G401 (cell line): ENCODE measurements at regions not wholly inside any gene's neighbourhood (a gene's known extent, or its start where the extent isn't known, plus 50 kb on each side); places are given as distances from the start of the nearest gene placed in this dataset.

Experiments
- DNase-seq: peaks from one replicate; pipeline ENCODE4 v3.0.0-alpha.2; 2015; ENCODE audit warnings: low spot score
- in situ Hi-C: cut with HindIII; loops from 2 replicates; pipeline ENCODE4 v1.10.0; 2016; ENCODE audit warnings: low sequenced_read_pairs, mixed read lengths

- no peak for DNase-seq
- in situ Hi-C loops: no loop called here
Measured at GRCh38 chr5:128774605-128775004, 190.7 kb upstream of the SLC27A6 start.

GRCh38 chr5:128775558-128775957 lies 189.7 kb upstream of the SLC27A6 start:
- DNase-seq: no peak
- in situ Hi-C loops: no loop called here

- in situ Hi-C loops: no loop called here
- no peak for DNase-seq
Measured at GRCh38 chr5:128777052-128777451, 188.2 kb upstream of the SLC27A6 start.

GRCh38 chr5:128778474-128778873 lies 186.8 kb upstream of the SLC27A6 start:
- no peak for DNase-seq
- in situ Hi-C loops: no loop called here

- in situ Hi-C loops: no loop called here
- DNase-seq: peak; percentile 31
Measured at GRCh38 chr5:128782446-128782845, 182.8 kb upstream of the SLC27A6 start.

- in situ Hi-C loops: no loop called here
- no peak for DNase-seq
Measured at GRCh38 chr5:128784726-128785125, 180.6 kb upstream of the SLC27A6 start.

GRCh38 chr5:128791312-128791711 lies 174.0 kb upstream of the SLC27A6 start:
- in situ Hi-C loops: no loop called here

GRCh38 chr5:128796506-128796905 lies 168.8 kb upstream of the SLC27A6 start:
- in situ Hi-C loops: no loop called here
- no peak for DNase-seq

More at GRCh38 chr5:128791312-128791711, 174.0 kb upstream of the SLC27A6 start:
- DNase-seq: no peak

GRCh38 chr5:128798871-128799270 lies 166.4 kb upstream of the SLC27A6 start:
- no peak for DNase-seq
- in situ Hi-C loops: no loop called here

GRCh38 chr5:128799945-128800344 lies 165.3 kb upstream of the SLC27A6 start:
- in situ Hi-C loops: no loop called here
- no peak for DNase-seq

GRCh38 chr5:128800377-128800776 lies 164.9 kb upstream of the SLC27A6 start:
- in situ Hi-C loops: no loop called here
- DNase-seq: no peak

GRCh38 chr5:128813317-128814070 lies 151.8 kb upstream of the SLC27A6 start:
- in situ Hi-C loops: no loop called here
- DNase-seq: no peak

GRCh38 chr5:128815201-128815600 lies 150.1 kb upstream of the SLC27A6 start:
- in situ Hi-C loops: no loop called here
- DNase-seq: no peak

- in situ Hi-C loops: no loop called here
- no peak for DNase-seq
Measured at GRCh38 chr5:128825826-128826225, 139.5 kb upstream of the SLC27A6 start.

GRCh38 chr5:128826275-128826674 lies 139.0 kb upstream of the SLC27A6 start:
- no peak for DNase-seq
- in situ Hi-C loops: no loop called here

GRCh38 chr5:128836571-128836970 lies 128.7 kb upstream of the SLC27A6 start:
- DNase-seq: no peak
- in situ Hi-C loops: no loop called here

GRCh38 chr5:128838623-128839022 lies 126.7 kb upstream of the SLC27A6 start:
- in situ Hi-C loops: no loop called here
- DNase-seq: no peak

GRCh38 chr5:128842241-128842640 lies 123.0 kb upstream of the SLC27A6 start:
- no peak for DNase-seq
- in situ Hi-C loops: no loop called here

GRCh38 chr5:128844354-128844923 lies 120.8 kb upstream of the SLC27A6 start:
- in situ Hi-C loops: no loop called here
- DNase-seq: peak; percentile 19

GRCh38 chr5:128850049-128850448 lies 115.2 kb upstream of the SLC27A6 start:
- in situ Hi-C loops: no loop called here
- no peak for DNase-seq

GRCh38 chr5:128854931-128855330 lies 110.4 kb upstream of the SLC27A6 start:
- in situ Hi-C loops: no loop called here
- no peak for DNase-seq
